ENCODE measurements at regions not wholly inside any gene's neighbourhood (a gene's known extent, or its start where the extent isn't known, plus 50 kb on each side); places are given as distances from the start of the nearest gene placed in this dataset.

- WGBS (ENCODE audit: insufficient coverage, low lambda C conversion rate), result no CpG with 5 or more reads among the region's 5 CpGs
- H3K27me3 ChIP-seq (ENCODE audit: control insufficient read depth, insufficient read depth, low read length), result peaks cover 2% of the 10 kb centered on the region
- H3K27ac ChIP-seq (ENCODE audit: low read length), result no peak overlapping the region
Measured at GRCh38 chr2:7846607-7847006, 835.2 kb upstream of the ID2 start.

DNA sequence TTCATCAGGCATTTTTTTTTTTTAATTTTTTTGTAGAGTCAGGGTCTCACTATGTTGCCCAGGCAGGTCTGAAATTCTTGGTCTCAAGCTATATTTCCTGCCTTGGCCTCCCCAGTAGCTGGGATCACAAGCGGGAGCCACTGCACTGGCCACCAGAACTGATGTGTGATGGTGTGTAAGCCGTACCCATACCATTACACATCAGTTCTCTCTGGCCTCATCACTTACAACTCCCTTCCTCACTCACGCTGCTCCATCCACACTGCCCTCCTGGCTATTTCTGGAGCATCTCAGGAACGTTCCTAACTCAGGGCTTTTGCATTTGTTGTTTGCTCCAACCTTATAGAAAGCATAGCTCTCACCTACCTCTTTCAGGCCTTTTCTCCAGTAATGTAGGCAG is 834.5 kb upstream of the ID2 start:
- H3K27me3 ChIP-seq (ENCODE audit: control insufficient read depth, insufficient read depth, low read length), result peaks cover 2% of the 10 kb centered on the region
- no CpG with 5 or more reads among the region's 4 CpGs for WGBS (ENCODE audit: insufficient coverage, low lambda C conversion rate)
- no peak overlapping the region for H3K27ac ChIP-seq (ENCODE audit: low read length)
- H3K9me3 ChIP-seq (ENCODE audit: control insufficient read depth, low read depth, low read length), result no peaks in the 10 kb centered on the region
- no peak for DNase-seq
- H3K4me1 ChIP-seq (ENCODE audit: control insufficient read depth, insufficient read depth, low read length), result no peaks in the 10 kb centered on the region
- no peaks in the 10 kb centered on the region for H3K36me3 ChIP-seq (ENCODE audit: control insufficient read depth, insufficient read depth, low read length)
- H3K4me3 ChIP-seq (ENCODE audit: low read length), result no peak overlapping the region

More at GRCh38 chr2:7846607-7847006, 835.2 kb upstream of the ID2 start:
- Histone ChIP-seq H3K4me1 (ENCODE audit: control insufficient read depth, insufficient read depth, low read length) (no peaks in the 10 kb centered on the region), H3K9me3 (ENCODE audit: control insufficient read depth, low read depth, low read length) (no peaks in the 10 kb centered on the region), H3K36me3 (ENCODE audit: control insufficient read depth, insufficient read depth, low read length) (no peaks in the 10 kb centered on the region), H3K4me3 (ENCODE audit: low read length) (no peak overlapping the region)
- DNase-seq, result no peak

DNA sequence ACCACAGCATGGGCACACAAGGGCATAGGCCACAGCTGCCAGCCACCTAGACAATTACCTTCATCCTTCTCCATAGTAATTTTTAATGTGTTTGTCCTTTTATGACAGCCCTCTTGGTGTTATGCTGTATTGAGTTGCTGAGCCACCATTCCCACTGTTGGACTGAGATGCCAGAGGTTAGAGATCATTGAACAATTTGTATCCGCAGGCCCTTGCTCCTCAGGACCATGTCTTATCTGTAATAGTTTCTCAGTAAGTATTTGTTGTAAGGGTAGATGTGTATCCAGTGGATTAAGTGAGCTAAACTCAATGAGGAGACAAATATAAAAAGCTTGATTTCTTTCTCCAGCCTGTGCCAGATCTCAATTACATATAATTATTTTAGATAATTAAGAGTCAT is 832.8 kb upstream of the ID2 start:
- DNase-seq, result no peak
- peaks cover 2% of the 10 kb centered on the region for H3K27me3 ChIP-seq (ENCODE audit: control insufficient read depth, insufficient read depth, low read length)
- WGBS (ENCODE audit: insufficient coverage, low lambda C conversion rate), result no CpG with 5 or more reads among the region's 1 CpG
- H3K4me1 ChIP-seq (ENCODE audit: control insufficient read depth, insufficient read depth, low read length), result no peaks in the 10 kb centered on the region
- H3K9me3 ChIP-seq (ENCODE audit: control insufficient read depth, low read depth, low read length), result no peaks in the 10 kb centered on the region
- no peaks in the 10 kb centered on the region for H3K36me3 ChIP-seq (ENCODE audit: control insufficient read depth, insufficient read depth, low read length)
- H3K4me3 ChIP-seq (ENCODE audit: low read length), result no peak overlapping the region
- no peak overlapping the region for H3K27ac ChIP-seq (ENCODE audit: low read length)

GRCh38 chr2:7849531-7849930 is 832.3 kb upstream of the ID2 start:
- Histone ChIP-seq H3K9me3 (ENCODE audit: control insufficient read depth, low read depth, low read length) (no peaks in the 10 kb centered on the region), H3K4me3 (ENCODE audit: low read length) (no peak overlapping the region), H3K4me1 (ENCODE audit: control insufficient read depth, insufficient read depth, low read length) (no peaks in the 10 kb centered on the region), H3K27me3 (ENCODE audit: control insufficient read depth, insufficient read depth, low read length) (peaks cover 2% of the 10 kb centered on the region), H3K27ac (ENCODE audit: low read length) (no peak overlapping the region), H3K36me3 (ENCODE audit: control insufficient read depth, insufficient read depth, low read length) (no peaks in the 10 kb centered on the region)
- no peak for DNase-seq
- WGBS (ENCODE audit: insufficient coverage, low lambda C conversion rate), result no CpG with 5 or more reads among the region's 5 CpGs

DNA sequence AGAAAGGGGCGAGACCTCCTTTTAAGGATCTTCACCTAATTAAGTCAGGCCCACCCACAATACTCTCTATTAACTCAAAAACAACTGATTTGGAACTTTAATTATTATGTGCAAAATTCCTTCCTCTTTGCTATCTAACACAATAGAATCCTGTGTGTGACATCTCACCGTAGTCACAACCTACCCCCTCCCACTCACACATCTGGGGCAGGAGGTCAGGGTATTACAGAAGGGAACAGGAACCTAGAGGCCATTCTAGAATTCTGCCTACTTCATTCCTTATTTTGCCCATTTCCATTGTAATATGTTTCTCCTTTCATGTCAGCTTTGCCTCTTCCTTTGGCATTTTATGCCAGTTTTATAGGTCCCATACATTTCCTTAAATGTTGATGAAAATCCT is 829.3 kb upstream of the ID2 start:
- Histone ChIP-seq H3K36me3 (ENCODE audit: control insufficient read depth, insufficient read depth, low read length) (no peaks in the 10 kb centered on the region), H3K4me1 (ENCODE audit: control insufficient read depth, insufficient read depth, low read length) (no peaks in the 10 kb centered on the region), H3K4me3 (ENCODE audit: low read length) (no peak overlapping the region), H3K27me3 (ENCODE audit: control insufficient read depth, insufficient read depth, low read length) (peaks cover 2% of the 10 kb centered on the region), H3K27ac (ENCODE audit: low read length) (no peak overlapping the region), H3K9me3 (ENCODE audit: control insufficient read depth, low read depth, low read length) (no peaks in the 10 kb centered on the region)
- no peak for DNase-seq
- no CpG with 5 or more reads among the region's 2 CpGs for WGBS (ENCODE audit: insufficient coverage, low lambda C conversion rate)

GRCh38 chr2:7857904-7858303 is 824.0 kb upstream of the ID2 start:
- H3K27ac ChIP-seq (ENCODE audit: low read length), result no peak overlapping the region
- no peaks in the 10 kb centered on the region for H3K9me3 ChIP-seq (ENCODE audit: control insufficient read depth, low read depth, low read length)
- H3K4me3 ChIP-seq (ENCODE audit: low read length), result no peak overlapping the region
- no peaks in the 10 kb centered on the region for H3K4me1 ChIP-seq (ENCODE audit: control insufficient read depth, insufficient read depth, low read length)
- H3K27me3 ChIP-seq (ENCODE audit: control insufficient read depth, insufficient read depth, low read length), result no peaks in the 10 kb centered on the region
- no peak for DNase-seq
- H3K36me3 ChIP-seq (ENCODE audit: control insufficient read depth, insufficient read depth, low read length), result no peaks in the 10 kb centered on the region
- no CpG with 5 or more reads among the region's 1 CpG for WGBS (ENCODE audit: insufficient coverage, low lambda C conversion rate)

DNA sequence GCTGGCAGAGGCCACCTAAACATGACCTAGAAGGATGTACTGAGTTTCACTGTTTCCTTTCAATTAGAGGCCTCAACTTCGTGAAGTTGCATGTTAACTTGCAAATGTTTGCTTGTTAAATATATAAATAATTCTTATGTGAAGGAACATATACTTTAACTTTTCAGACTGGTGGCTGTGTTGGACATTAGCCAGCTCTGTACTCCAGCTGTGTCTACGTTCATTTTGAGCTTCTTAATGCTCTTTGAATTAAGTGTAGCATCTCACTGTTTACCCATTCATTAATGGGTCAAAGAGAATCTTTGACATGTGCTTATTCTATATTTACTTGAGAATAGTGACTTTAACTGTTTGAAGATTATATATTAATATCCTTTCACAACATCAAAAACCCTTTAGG is 823.2 kb upstream of the ID2 start:
- H3K9me3 ChIP-seq (ENCODE audit: control insufficient read depth, low read depth, low read length), result no peaks in the 10 kb centered on the region
- 80% methylated on average over 1 of the region's 2 CpGs for WGBS (ENCODE audit: insufficient coverage, low lambda C conversion rate)
- no peak for DNase-seq
- no peak overlapping the region for H3K27ac ChIP-seq (ENCODE audit: low read length)
- no peaks in the 10 kb centered on the region for H3K27me3 ChIP-seq (ENCODE audit: control insufficient read depth, insufficient read depth, low read length)
- H3K4me1 ChIP-seq (ENCODE audit: control insufficient read depth, insufficient read depth, low read length), result no peaks in the 10 kb centered on the region
- no peak overlapping the region for H3K4me3 ChIP-seq (ENCODE audit: low read length)
- no peaks in the 10 kb centered on the region for H3K36me3 ChIP-seq (ENCODE audit: control insufficient read depth, insufficient read depth, low read length)

DNA sequence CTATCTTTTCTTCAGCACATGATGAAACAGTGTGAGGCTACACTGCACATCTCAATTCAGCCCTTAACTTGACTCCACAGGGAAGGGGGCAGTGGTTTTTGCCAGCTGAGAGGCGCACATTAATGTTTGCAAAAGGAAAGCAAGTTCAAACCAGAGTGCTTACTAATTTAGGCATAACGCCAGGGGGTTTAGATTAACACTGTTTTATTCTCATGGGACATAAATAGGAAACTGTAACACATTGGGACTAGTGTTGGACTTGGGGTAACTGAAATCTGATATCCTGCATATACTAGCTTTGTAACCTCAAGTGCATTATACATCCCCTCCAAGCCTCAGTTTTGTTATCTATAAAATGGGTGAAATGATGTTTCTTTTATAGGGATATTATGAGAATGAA is 821.2 kb upstream of the ID2 start:
- Histone ChIP-seq H3K27ac (ENCODE audit: low read length) (no peak overlapping the region), H3K4me1 (ENCODE audit: control insufficient read depth, insufficient read depth, low read length) (no peaks in the 10 kb centered on the region), H3K27me3 (ENCODE audit: control insufficient read depth, insufficient read depth, low read length) (no peaks in the 10 kb centered on the region), H3K36me3 (ENCODE audit: control insufficient read depth, insufficient read depth, low read length) (no peaks in the 10 kb centered on the region), H3K4me3 (ENCODE audit: low read length) (no peak overlapping the region), H3K9me3 (ENCODE audit: control insufficient read depth, low read depth, low read length) (no peaks in the 10 kb centered on the region)
- WGBS (ENCODE audit: insufficient coverage, low lambda C conversion rate), result 100% methylated on average over 1 of the region's 2 CpGs
- no peak for DNase-seq

DNA sequence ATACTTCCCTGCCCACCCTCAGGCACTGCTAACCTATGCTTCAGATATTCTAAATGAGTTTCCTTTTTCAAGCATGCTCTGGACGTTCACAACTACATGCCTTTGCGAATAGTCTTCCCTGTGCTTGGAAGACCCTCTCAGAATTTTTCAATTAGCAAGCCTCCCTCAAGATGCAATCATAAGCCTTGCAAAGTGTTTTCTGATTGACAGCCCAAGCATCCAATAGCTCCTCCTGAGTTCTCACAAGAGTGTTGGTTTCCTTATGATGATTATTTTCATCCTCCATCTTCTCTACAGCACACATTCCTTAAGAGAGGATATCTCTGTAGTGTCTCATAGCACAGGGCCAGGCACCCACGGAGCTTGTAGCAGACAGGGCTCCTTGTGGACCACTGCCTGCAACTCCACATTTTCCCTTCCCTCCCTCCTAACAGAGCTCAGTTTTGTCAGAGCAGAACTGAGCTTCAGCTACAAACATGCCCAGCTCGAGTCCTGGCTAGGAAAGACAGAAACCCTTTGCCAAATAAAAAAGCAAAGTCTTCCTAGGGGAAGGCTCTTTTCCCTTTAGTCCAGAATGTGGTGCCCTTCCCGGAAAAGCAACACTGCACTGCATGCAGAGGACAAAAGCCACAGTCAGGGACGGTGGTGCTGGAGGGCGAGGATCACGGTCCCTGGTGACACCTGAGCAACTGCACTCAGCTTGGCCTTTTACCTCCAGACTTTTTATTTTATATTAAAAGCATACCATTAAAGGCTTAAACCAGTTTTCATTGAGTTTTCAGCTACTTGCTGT is 819.8 kb upstream of the ID2 start:
- Histone ChIP-seq H3K27ac (ENCODE audit: low read length) (no peak overlapping the region), H3K4me3 (ENCODE audit: low read length) (no peak overlapping the region), H3K9me3 (ENCODE audit: control insufficient read depth, low read depth, low read length) (no peaks in the 10 kb centered on the region), H3K27me3 (ENCODE audit: control insufficient read depth, insufficient read depth, low read length) (no peaks in the 10 kb centered on the region), H3K4me1 (ENCODE audit: control insufficient read depth, insufficient read depth, low read length) (no peaks in the 10 kb centered on the region), H3K36me3 (ENCODE audit: control insufficient read depth, insufficient read depth, low read length) (no peaks in the 10 kb centered on the region)
- no CpG with 5 or more reads among the region's 8 CpGs for WGBS (ENCODE audit: insufficient coverage, low lambda C conversion rate)
- DNase-seq, result no peak

- Histone ChIP-seq H3K4me3 (ENCODE audit: low read length) (no peak overlapping the region), H3K27me3 (ENCODE audit: control insufficient read depth, insufficient read depth, low read length) (no peaks in the 10 kb centered on the region), H3K9me3 (ENCODE audit: control insufficient read depth, low read depth, low read length) (no peaks in the 10 kb centered on the region), H3K4me1 (ENCODE audit: control insufficient read depth, insufficient read depth, low read length) (no peaks in the 10 kb centered on the region), H3K36me3 (ENCODE audit: control insufficient read depth, insufficient read depth, low read length) (no peaks in the 10 kb centered on the region), H3K27ac (ENCODE audit: low read length) (no peak overlapping the region)
- WGBS (ENCODE audit: insufficient coverage, low lambda C conversion rate), result 100% methylated on average over 1 of the region's 3 CpGs
- no peak for DNase-seq
Measured at GRCh38 chr2:7866104-7866503, 815.8 kb upstream of the ID2 start.

- no CpG with 5 or more reads among the region's 2 CpGs for WGBS (ENCODE audit: insufficient coverage, low lambda C conversion rate)
- Histone ChIP-seq H3K9me3 (ENCODE audit: control insufficient read depth, low read depth, low read length) (no peaks in the 10 kb centered on the region), H3K27me3 (ENCODE audit: control insufficient read depth, insufficient read depth, low read length) (no peaks in the 10 kb centered on the region), H3K4me3 (ENCODE audit: low read length) (no peak overlapping the region), H3K27ac (ENCODE audit: low read length) (no peak overlapping the region), H3K4me1 (ENCODE audit: control insufficient read depth, insufficient read depth, low read length) (no peaks in the 10 kb centered on the region), H3K36me3 (ENCODE audit: control insufficient read depth, insufficient read depth, low read length) (no peaks in the 10 kb centered on the region)
- DNase-seq, result no peak
Measured at GRCh38 chr2:7866825-7867224, 815.0 kb upstream of the ID2 start.
